GM10248 (cell line): ENCODE measurements at regions not wholly inside any gene's neighbourhood (a gene's known extent, or its start where the extent isn't known, plus 50 kb on each side); places are given as distances from the start of the nearest gene placed in this dataset.

Source experiments
- CTCF ChIA-PET: fragments of 300-600 bp; sonication (Branson Sonifier 250); formaldehyde crosslinking; extraction: SDS; loops from one replicate; lab custom pipeline; 2021; ENCODE audit warnings: antibody characterized with exemption; lab: Yijun Ruan, JAX
- POLR2A ChIA-PET: fragments of 350-650 bp; sonication (Branson Sonifier 250); formaldehyde crosslinking; extraction: SDS; loops from one replicate; lab custom pipeline; 2020; ENCODE audit warnings: antibody characterized with exemption; lab: Yijun Ruan, JAX
- DNase-seq: peaks from one replicate; pipeline ENCODE4 v3.0.0; 2012; ENCODE audit errors: extremely low spot score
- TF ChIP-seq, protein P1 (sequence below): IDR thresholded peaks from 2 replicates; pipeline ENCODE4 v1.5.1; 2012; ENCODE audit warnings: mild to moderate bottlenecking, low read depth; ENCODE audit errors: extremely low read depth, missing control alignments, control extremely low read depth

DNA sequence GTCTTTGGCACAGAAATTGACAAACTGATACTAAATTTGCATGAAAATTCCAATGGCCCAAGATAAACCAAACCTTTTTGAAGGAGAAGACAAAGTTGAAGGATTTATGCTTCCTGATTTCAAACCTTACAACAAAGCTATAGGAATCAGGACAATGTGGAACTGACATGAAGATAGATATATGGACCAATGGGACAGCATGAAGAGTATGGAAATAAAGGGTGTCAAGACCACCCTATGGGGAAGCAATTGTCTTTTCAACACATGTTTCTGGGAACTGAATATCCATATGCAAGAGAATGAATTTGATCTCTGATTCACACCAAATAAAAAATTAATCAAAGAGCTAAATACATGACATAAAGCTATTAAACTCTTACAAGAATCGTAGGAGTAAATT is 77.2 kb upstream of the ADARB2 start:
- TF ChIP-seq, protein P1, sequence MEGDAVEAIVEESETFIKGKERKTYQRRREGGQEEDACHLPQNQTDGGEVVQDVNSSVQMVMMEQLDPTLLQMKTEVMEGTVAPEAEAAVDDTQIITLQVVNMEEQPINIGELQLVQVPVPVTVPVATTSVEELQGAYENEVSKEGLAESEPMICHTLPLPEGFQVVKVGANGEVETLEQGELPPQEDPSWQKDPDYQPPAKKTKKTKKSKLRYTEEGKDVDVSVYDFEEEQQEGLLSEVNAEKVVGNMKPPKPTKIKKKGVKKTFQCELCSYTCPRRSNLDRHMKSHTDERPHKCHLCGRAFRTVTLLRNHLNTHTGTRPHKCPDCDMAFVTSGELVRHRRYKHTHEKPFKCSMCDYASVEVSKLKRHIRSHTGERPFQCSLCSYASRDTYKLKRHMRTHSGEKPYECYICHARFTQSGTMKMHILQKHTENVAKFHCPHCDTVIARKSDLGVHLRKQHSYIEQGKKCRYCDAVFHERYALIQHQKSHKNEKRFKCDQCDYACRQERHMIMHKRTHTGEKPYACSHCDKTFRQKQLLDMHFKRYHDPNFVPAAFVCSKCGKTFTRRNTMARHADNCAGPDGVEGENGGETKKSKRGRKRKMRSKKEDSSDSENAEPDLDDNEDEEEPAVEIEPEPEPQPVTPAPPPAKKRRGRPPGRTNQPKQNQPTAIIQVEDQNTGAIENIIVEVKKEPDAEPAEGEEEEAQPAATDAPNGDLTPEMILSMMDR, result no peak
- POLR2A ChIA-PET, result no interaction called here
- CTCF ChIA-PET, result no interaction called here
- DNase-seq, result no peak

DNA sequence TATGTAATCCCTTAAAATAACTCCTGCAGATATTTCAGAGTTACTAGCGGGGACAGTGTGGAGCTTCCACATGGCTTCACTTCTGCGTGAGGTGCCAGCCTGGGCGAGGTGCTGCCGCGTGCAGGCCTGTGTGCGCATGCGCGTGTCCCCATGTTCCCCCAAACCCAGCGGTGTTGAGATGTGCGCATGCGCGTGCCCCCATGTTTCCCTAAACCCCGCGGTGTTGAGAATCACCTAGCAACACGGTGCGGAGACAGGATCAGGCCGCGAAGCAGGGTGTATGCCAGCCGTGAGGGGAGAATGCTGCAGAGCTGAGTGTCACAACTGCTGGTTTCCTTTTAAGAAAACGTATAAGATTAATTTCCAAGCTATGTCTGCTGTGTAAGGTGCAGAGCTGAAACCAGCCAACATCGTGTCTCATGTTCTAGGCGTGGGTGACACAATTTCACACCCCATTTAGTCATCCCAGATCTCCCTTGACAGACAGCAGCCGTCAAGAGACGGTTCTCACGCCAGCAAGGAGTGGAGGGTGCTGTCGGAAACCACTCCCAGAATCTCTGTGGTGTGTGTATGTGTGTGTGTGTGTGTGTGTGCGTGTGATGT is 71.9 kb upstream of the ADARB2 start:
- TF ChIP-seq, protein P1, result no peak
- DNase-seq, result no peak
- CTCF ChIA-PET, result no interaction called here
- POLR2A ChIA-PET, result no interaction called here

DNA sequence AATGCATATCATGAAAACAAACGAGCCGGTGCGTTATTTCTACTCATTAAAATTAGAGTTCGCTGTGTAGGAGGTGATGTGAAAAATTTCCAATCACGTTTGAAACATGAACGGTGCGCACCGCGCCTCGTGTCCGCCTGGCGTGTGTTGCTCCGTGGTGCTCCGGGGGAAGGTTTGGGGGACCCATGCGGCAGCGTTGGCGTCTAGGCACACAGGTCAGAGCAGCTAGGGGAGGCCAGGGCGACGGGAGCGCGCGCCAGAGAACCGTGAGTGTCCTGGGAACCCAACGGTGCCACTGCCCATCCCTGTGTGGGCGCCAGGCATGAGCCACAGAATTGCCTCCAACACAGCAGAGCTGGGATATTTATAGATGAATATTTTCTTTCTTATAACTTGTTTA is 70.6 kb upstream of the ADARB2 start:
- CTCF ChIA-PET, result interaction anchor here (1.1 kb wide), 1 partner anchor 21 kb away, joined by 3 read pairs; no protein-coding TSS in a partner anchor
- DNase-seq, result no peak
- POLR2A ChIA-PET, result no interaction called here
- TF ChIP-seq, protein P1, result no peak

DNA sequence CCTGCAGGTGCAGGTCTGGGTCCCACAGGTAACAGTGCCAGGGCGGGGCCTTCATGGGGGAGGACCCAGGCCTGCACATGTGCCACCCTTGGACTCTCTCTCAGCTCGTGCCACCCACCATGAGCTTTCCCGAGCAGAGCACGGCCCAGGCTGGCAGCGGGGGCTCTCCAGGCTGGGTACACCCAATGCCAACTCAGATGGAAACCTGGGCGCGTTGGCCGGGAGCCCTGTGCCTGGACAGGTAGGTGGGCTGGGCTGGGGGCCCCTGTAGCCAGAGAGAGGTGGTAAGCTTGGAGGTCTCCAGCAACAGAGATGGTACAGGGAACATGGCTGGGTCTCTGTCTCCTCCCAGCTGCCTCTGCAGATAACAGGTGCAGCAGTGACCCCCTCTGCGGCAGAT is 69.9 kb upstream of the ADARB2 start:
- ChIA-PET POLR2A (no interaction called here), CTCF (interaction anchor here (1.1 kb wide), 1 partner anchor 20 kb away, joined by 3 read pairs; no protein-coding TSS in a partner anchor)
- DNase-seq, result no peak
- TF ChIP-seq, protein P1, result no peak

DNA sequence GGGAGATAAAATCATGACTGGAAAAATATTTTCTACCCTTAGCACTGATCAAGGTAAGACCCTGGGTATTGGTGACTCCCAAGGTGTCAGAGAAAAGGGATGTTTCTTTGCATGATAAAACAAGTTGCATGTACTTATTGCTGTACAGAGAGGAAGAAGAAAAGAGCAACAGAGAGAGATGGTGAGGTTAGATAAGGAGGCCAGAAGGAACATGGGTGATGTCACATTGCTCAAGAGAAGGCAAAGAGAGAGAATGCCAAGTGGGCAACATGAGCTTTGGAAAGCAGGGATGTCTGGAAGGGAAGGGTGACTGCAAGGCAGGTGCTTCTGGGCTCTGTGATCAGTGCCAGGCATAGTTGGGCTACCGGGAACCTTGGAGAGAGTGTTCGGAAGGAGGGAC is 65.1 kb upstream of the ADARB2 start:
- CTCF ChIA-PET, result no interaction called here
- TF ChIP-seq, protein P1, result no peak
- no peak for DNase-seq
- POLR2A ChIA-PET, result no interaction called here

DNA sequence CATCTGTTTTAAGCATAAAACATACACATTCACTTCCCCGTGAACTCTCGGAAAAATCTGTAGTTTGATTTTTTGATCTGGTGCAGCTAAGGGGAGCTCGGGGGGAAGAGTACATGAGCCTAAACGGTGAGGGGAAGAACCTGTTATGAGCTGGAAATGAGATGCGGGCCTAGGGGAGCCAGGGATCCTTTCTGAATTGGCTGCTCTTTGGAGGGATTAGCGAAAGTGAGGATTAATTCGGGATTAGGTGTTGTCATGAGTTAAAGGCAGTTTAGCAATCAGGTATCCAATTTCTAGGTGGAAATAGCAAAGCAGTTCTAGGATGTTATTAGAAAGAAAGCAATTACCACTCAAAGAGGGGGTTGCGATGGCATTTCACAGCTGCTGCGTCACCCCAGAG is 51.1 kb upstream of the ADARB2 start:
- DNase-seq, result no peak
- TF ChIP-seq, protein P1, result no peak
- POLR2A ChIA-PET, result no interaction called here
- CTCF ChIA-PET, result no interaction called here
